HG02588 (cell line): ENCODE measurements at regions not wholly inside any gene's neighbourhood (a gene's known extent, or its start where the extent isn't known, plus 50 kb on each side); places are given as distances from the start of the nearest gene placed in this dataset.

Source experiments
- ATAC-seq: cut with Tn5 transposase; IDR thresholded peaks from one replicate; pipeline ENCODE4 v1.9.1; 2021; ENCODE audit warnings: mild to moderate bottlenecking, moderate library complexity; ENCODE audit not compliant: unreplicated experiment

GRCh38 chr10:128312250-128312649 lies 186.0 kb upstream of the MKI67 start:
- ATAC-seq: no peak

GRCh38 chr10:128314686-128315085 lies 188.5 kb upstream of the MKI67 start:
- no peak for ATAC-seq

GRCh38 chr10:128316121-128316726 lies 190.0 kb upstream of the MKI67 start:
- no peak for ATAC-seq

GRCh38 chr10:128316925-128317324 lies 190.7 kb upstream of the MKI67 start:
- no peak for ATAC-seq

- no peak for ATAC-seq
Measured at GRCh38 chr10:128318366-128318765, 192.1 kb upstream of the MKI67 start.

- ATAC-seq: no peak
Measured at GRCh38 chr10:128318913-128319312, 192.7 kb upstream of the MKI67 start.

- no peak for ATAC-seq
Measured at GRCh38 chr10:128322106-128322505, 195.9 kb upstream of the MKI67 start.

- ATAC-seq: no peak
Measured at GRCh38 chr10:128322950-128323349, 196.7 kb upstream of the MKI67 start.

- no peak for ATAC-seq
Measured at GRCh38 chr10:128324058-128324827, 198.0 kb upstream of the MKI67 start.

- ATAC-seq: no peak
Measured at GRCh38 chr10:128325788-128326187, 199.6 kb upstream of the MKI67 start.

GRCh38 chr10:128326251-128326650 lies 200.0 kb upstream of the MKI67 start:
- no peak for ATAC-seq

- no peak for ATAC-seq
Measured at GRCh38 chr10:128326851-128327250, 200.6 kb upstream of the MKI67 start.

GRCh38 chr10:128336401-128336800 lies 210.2 kb upstream of the MKI67 start:
- ATAC-seq: no peak

- no peak for ATAC-seq
Measured at GRCh38 chr10:128337860-128338378, 211.7 kb upstream of the MKI67 start.

- no peak for ATAC-seq
Measured at GRCh38 chr10:128338951-128339350, 212.7 kb upstream of the MKI67 start.

- ATAC-seq: no peak
Measured at GRCh38 chr10:128339753-128340152, 213.5 kb upstream of the MKI67 start.

GRCh38 chr10:128345353-128345752 lies 219.1 kb upstream of the MKI67 start:
- ATAC-seq: no peak

GRCh38 chr10:128360783-128361182 lies 234.6 kb upstream of the MKI67 start:
- no peak for ATAC-seq

- no peak for ATAC-seq
Measured at GRCh38 chr10:128361487-128361886, 235.3 kb upstream of the MKI67 start.

- no peak for ATAC-seq
Measured at GRCh38 chr10:128362514-128362913, 236.3 kb upstream of the MKI67 start.

- no peak for ATAC-seq
Measured at GRCh38 chr10:128364631-128365030, 238.4 kb upstream of the MKI67 start.

- no peak for ATAC-seq
Measured at GRCh38 chr10:128365156-128365725, 239.0 kb upstream of the MKI67 start.
